Peyer's patch (tissue), 4 donors: ENCODE measurements at regions not wholly inside any gene's neighbourhood (a gene's known extent, or its start where the extent isn't known, plus 50 kb on each side); places are given as distances from the start of the nearest gene placed in this dataset.

Experiments used
- DNase-seq, 3 donors: peaks; one replicate each; pipeline ENCODE4 v3.0.0-alpha.2; 2017 to 2019
- H3K27ac ChIP-seq, 4 donors: fragments of 200-600 bp; sonication (generic); one replicate each; pipeline ENCODE4 v1.5.1; 2016 to 2019
- H3K27me3 ChIP-seq, 2 donors: fragments of 200-600 bp; sonication (generic); one replicate each; pipeline ENCODE4 v1.5.1; 2019
- H3K36me3 ChIP-seq, 3 donors: fragments of 200-600 bp; sonication (generic); one replicate each; pipeline ENCODE4 v1.5.1; 2016 to 2019
- H3K4me1 ChIP-seq, 4 donors: fragments of 200-600 bp; sonication (generic); one replicate each; pipeline ENCODE4 v1.5.1; 2016 to 2019
- H3K4me3 ChIP-seq, 4 donors: fragments of 200-600 bp; sonication (generic); 1 replicate in 3 of 4; 2 replicates in 1 of 4; pipeline ENCODE4 v1.5.1; 2016 to 2019; ENCODE audit warnings: mild to moderate bottlenecking in 1 of 4
- H3K9me3 ChIP-seq, 4 donors: fragments of 200-600 bp; sonication (generic); one replicate each; pipeline ENCODE4 v1.5.1; 2016 to 2019; ENCODE audit warnings: mild to moderate bottlenecking in 1 of 4
- POLR2A ChIP-seq, 2 donors: fragments of 450-650 bp; IDR thresholded peaks; one replicate each; pipeline ENCODE4 v1.5.1; 2017; ENCODE audit warnings: antibody characterized with exemption in 2 of 2, mild to moderate bottlenecking in 2 of 2, moderate library complexity in 2 of 2
- TF ChIP-seq, protein P1 (sequence below), 6 experiments: fragments of 450-650 bp in 4 of 6; fragments of 200-600 bp in 2 of 6; sonication (generic) in 1 of 6; IDR thresholded peaks; one replicate each; pipeline ENCODE4 v1.5.1; 2017 to 2019; ENCODE audit warnings: antibody characterized with exemption in 6 of 6, mild to moderate bottlenecking in 3 of 6, moderate library complexity in 1 of 6

DNA sequence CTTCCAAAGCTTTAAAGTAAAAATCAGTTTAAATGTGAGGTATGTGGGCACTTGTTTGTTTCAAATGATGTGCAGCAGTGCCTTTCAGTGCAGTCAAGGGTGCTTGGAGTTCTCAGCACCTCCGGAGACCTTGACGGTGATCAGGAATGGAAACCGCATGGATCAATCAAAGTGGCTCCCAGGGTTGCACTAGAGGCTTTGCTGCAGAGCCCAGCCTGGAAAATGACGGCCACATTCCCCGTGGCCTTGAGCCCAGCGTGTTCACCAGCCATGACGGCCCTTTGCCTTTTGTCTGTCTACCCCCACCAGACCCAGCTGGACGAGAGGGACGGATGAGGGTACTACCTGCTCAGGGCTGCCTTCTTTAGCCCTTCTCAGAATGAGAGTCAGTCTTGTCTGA lies 320.0 kb downstream of the TEX29 start:
- H3K9me3 ChIP-seq, result no peaks in the 10 kb centered on the region
- TF ChIP-seq, protein P1, sequence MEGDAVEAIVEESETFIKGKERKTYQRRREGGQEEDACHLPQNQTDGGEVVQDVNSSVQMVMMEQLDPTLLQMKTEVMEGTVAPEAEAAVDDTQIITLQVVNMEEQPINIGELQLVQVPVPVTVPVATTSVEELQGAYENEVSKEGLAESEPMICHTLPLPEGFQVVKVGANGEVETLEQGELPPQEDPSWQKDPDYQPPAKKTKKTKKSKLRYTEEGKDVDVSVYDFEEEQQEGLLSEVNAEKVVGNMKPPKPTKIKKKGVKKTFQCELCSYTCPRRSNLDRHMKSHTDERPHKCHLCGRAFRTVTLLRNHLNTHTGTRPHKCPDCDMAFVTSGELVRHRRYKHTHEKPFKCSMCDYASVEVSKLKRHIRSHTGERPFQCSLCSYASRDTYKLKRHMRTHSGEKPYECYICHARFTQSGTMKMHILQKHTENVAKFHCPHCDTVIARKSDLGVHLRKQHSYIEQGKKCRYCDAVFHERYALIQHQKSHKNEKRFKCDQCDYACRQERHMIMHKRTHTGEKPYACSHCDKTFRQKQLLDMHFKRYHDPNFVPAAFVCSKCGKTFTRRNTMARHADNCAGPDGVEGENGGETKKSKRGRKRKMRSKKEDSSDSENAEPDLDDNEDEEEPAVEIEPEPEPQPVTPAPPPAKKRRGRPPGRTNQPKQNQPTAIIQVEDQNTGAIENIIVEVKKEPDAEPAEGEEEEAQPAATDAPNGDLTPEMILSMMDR (IDR thresholded peaks at IDR 0.05), result no peak
- no peak for TF ChIP-seq POLR2A (IDR thresholded peaks at IDR 0.05)
- no peak for DNase-seq
- no peaks in the 10 kb centered on the region for H3K4me1 ChIP-seq
- H3K27ac ChIP-seq, result no peak overlapping the region
- H3K36me3 ChIP-seq, result no peaks in the 10 kb centered on the region
- H3K4me3 ChIP-seq, result no peak overlapping the region
- no peaks in the 10 kb centered on the region for H3K27me3 ChIP-seq

DNA sequence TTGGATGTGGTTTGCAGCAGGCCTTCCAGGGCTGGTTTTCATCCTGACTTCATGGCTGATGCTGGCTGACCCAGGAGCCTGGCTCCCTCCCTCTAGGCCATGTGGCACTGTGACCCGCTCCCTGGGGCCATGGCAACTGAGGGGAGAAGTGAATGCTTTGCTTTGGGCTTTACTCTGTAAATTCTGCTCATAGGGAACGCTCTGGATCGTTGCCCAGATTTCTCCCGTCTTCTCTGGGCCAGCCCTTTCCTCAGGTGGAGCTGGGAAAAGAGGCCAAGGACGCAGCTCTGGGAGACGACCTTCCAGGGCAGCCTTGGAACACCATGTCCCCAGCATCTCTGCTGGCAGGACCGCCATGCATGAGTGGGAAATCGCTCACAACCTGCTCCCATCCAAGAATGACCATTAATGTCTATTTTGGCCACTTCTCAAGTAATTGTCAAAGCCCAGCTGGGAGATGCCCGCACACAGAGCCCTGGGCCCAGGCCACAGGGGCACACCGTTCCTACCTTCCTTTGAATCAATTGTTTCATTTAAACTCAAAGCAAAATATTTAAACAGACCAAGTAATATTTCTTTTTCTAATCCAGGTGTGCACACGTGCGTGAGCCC lies 321.8 kb downstream of the TEX29 start:
- DNase-seq, result no peak

GRCh38 chr13:111644750-111645149 lies 324.3 kb downstream of the TEX29 start:
- TF ChIP-seq, protein P1 (IDR thresholded peaks at IDR 0.05), result no peak
- TF ChIP-seq POLR2A (IDR thresholded peaks at IDR 0.05), result no peak
- Histone ChIP-seq H3K27me3 (no peaks in the 10 kb centered on the region), H3K4me1 (no peaks in the 10 kb centered on the region), H3K27ac (no peak overlapping the region), H3K36me3 (no peaks in the 10 kb centered on the region), H3K9me3 (no peaks in the 10 kb centered on the region), H3K4me3 (no peak overlapping the region)
- DNase-seq, result peak in 1 of 3 donors; percentile 21

More for the DNA sequence above, 321.8 kb downstream of the TEX29 start:
- no peaks in the 10 kb centered on the region for H3K4me1 ChIP-seq
- no peaks in the 10 kb centered on the region for H3K9me3 ChIP-seq
- H3K36me3 ChIP-seq, result no peaks in the 10 kb centered on the region
- TF ChIP-seq, protein P1 (IDR thresholded peaks at IDR 0.05), result no peak
- TF ChIP-seq POLR2A (IDR thresholded peaks at IDR 0.05), result no peak
- no peak overlapping the region for H3K4me3 ChIP-seq
- no peaks in the 10 kb centered on the region for H3K27me3 ChIP-seq
- no peak overlapping the region for H3K27ac ChIP-seq

GRCh38 chr13:111645198-111645597 lies 324.8 kb downstream of the TEX29 start:
- Histone ChIP-seq H3K36me3 (no peaks in the 10 kb centered on the region), H3K4me1 (no peaks in the 10 kb centered on the region), H3K27me3 (no peaks in the 10 kb centered on the region), H3K27ac (no peak overlapping the region), H3K4me3 (no peak overlapping the region), H3K9me3 (no peaks in the 10 kb centered on the region)
- no peak for TF ChIP-seq POLR2A (IDR thresholded peaks at IDR 0.05)
- TF ChIP-seq, protein P1 (IDR thresholded peaks at IDR 0.05), result no peak
- DNase-seq, result peak in 1 of 3 donors; percentile 18

GRCh38 chr13:111645598-111646455 lies 325.4 kb downstream of the TEX29 start:
- no peak for TF ChIP-seq POLR2A (IDR thresholded peaks at IDR 0.05)
- TF ChIP-seq, protein P1 (IDR thresholded peaks at IDR 0.05), result no peak
- Histone ChIP-seq H3K36me3 (no peaks in the 10 kb centered on the region), H3K27me3 (no peaks in the 10 kb centered on the region), H3K4me3 (no peak overlapping the region), H3K4me1 (no peaks in the 10 kb centered on the region), H3K9me3 (no peaks in the 10 kb centered on the region), H3K27ac (no peak overlapping the region)
- peak in 1 of 3 donors; percentile 19 for DNase-seq
